PC-3 (cell line): ENCODE measurements at regions not wholly inside any gene's neighbourhood (a gene's known extent, or its start where the extent isn't known, plus 50 kb on each side); places are given as distances from the start of the nearest gene placed in this dataset.

ENCODE experiments used
- CTCF ChIP-seq: fragments of 300-600 bp; sonication (generic); conservative IDR thresholded peaks from 2 replicates; pipeline ENCODE4 v1.5.1; 2017; ENCODE audit warnings: antibody characterized with exemption, low read depth, mild to moderate bottlenecking, low read length
- EZH2 ChIP-seq: fragments of 300-600 bp; sonication (generic); IDR thresholded peaks from one replicate; pipeline ENCODE4 v1.6.1; 2017; ENCODE audit warnings: antibody characterized with exemption, mild to moderate bottlenecking, low read length; ENCODE audit not compliant: unreplicated experiment
- EZH2phosphoT487 ChIP-seq: fragments of 300-600 bp; sonication (generic); IDR thresholded peaks from 2 replicates; pipeline ENCODE4 v1.6.1; 2018; ENCODE audit warnings: mild to moderate bottlenecking, antibody characterized with exemption, low read length, borderline replicate concordance

- TF ChIP-seq EZH2 (no peak), CTCF (no peak), EZH2phosphoT487 (no peak)
These were observed 536.6 kb upstream of the CXADR start for GRCh38 chr21:16976193-16976592.
